Right renal pelvis (tissue), 4 donors: ENCODE measurements at regions not wholly inside any gene's neighbourhood (a gene's known extent, or its start where the extent isn't known, plus 50 kb on each side); places are given as distances from the start of the nearest gene placed in this dataset.
"Not testable (repeated sequence)": the region's sequence is repeated elsewhere in the genome, so short reads cannot be mapped to it uniquely, and the experiment has no call there.

Experiments used
- DNase-seq, 4 donors: peaks; one replicate each; pipeline ENCODE4 v3.0.0-alpha.2; 2013; ENCODE audit warnings: low read depth in 4 of 4, low spot score in 3 of 4, missing footprints in 1 of 4

DNA sequence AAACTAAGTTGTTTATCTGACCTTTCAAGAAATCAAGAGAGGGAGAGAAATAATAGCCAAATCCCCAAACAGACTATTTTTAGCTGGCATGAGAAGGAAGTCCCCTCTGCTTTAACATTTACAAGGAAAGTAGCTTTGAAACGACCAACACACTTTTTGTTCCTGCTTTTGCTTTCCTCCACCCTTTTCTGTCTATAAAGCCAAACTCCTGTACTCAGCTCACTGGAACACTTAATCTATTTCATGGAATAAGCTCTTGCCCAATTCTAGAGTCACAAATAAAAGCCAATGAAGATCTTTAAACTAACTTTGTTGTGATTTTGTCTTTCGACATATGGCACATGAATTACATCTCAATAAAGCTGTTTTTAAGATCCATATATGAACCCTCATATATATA is 86.8 kb upstream of the CCDC71L start:
- DNase-seq, result no peak

- no peak for DNase-seq
Observed at GRCh38 chr7:106749165-106749564, 88.2 kb upstream of the CCDC71L start.

DNA sequence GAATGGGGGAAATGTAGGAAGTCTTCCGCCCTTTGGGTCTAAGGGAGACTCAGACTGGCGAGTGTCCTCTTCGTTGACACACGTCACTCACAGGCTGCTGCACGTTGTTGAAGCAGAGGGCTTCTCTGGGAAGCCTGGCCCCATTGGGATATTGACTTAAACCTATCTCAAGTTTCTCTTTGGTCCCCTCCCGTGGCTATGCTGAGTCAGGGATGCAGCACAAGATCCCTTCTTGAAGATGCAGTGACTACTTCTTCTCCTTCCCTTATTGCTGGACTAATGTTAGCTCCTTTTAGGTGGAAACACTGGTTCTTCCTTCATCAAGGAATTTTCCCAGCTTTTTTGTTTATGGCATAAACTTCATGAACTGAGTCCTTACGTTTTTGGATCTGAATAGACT is 89.8 kb upstream of the CCDC71L start:
- no peak for DNase-seq

- DNase-seq, result no peak
Observed at GRCh38 chr7:106752367-106752766, 91.4 kb upstream of the CCDC71L start.

GRCh38 chr7:106755024-106755423 is 94.1 kb upstream of the CCDC71L start:
- DNase-seq, result not testable (repeated sequence)

- DNase-seq, result no peak
Observed at GRCh38 chr7:106755641-106756040, 94.7 kb upstream of the CCDC71L start.

- no peak for DNase-seq
Observed at GRCh38 chr7:106756071-106756470, 95.1 kb upstream of the CCDC71L start.

GRCh38 chr7:106756884-106757283 is 95.9 kb upstream of the CCDC71L start:
- DNase-seq, result no peak

DNA sequence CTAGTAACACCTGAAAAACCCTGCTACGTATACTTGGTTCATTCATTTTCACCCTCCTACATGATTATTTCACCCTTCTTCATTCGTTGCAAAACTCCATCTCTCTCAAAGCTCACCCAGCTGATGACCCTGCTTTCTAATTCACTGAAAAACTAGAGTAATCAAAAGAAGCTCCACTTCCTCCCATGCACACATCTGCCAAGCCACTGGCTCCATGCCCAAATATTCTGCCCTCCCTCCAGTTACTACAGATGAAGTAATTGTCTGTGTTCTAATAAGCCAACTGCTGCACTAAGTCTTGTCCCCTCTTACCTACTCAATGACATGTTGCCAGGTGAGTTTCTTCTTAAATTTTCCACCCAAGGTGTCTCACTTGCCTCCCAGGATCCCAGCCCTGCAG is 96.9 kb upstream of the CCDC71L start:
- no peak for DNase-seq

DNA sequence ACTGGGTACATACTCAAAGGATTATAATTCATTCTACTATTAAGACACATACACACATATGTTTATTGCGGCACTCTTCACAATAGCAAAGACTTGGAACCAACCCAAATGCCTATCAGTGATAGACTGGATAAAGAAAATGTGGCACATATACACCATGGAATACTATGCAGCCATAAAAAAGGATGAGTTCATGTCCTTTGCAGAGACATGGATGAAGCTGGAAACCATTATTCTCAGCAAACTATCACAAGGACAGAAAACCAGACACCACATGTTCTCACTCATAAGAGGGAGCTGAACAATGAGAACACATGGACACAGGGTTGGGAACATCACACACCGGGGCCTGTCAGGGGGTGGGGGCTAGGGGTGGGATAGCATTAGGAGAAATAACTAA is 101.9 kb upstream of the CCDC71L start:
- DNase-seq, result not testable (repeated sequence)

GRCh38 chr7:106763717-106764116 is 101.4 kb upstream of the PIK3CG start:
- no peak for DNase-seq

DNA sequence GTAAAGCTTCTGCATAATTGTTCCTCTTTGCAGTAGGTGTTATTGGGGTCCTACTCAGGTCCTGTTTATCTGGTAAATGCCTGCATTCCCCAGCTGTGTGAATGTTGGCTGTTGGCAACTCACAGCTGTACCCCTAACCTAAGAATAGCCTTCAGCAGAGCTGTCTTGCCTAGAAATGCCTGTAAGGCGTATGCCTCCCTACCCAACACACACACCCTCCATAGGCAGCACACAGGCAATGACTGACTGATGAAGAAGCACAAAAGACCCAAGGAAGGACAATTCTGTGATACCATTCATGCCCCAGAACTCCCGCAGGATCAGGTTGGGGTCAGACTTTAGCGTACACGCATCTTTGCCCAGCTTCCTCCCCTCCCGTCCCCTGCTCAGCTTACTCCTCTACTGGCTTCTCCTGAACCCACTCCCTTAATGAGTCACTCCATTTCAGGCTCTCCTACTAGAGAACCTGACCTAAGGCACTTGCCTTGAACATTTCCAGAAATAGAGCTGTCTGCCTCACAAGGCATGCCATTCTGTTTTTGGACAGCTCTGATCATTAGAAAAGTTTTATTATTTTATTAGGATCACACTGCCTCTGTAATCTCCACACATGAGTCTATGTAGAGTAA is 99.2 kb upstream of the PIK3CG start:
- no peak for DNase-seq

DNA sequence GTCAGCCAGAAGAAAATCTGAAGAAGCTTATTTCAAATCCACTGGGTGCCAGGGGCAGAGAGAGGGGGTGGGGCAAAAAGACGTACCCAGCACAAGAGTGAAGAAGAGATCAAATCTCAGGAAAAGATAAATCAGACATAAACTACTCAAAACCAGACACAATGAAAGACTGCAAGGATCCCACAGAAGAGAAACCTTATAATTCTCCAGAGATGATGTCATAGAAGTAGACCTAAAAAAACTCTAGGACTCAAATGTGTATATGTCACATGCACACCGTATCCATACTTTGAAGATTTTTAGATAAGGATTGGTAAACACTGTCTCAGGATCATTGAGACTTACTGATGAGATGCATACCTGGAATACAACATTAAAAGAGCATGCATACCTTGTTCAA is 98.5 kb upstream of the PIK3CG start:
- DNase-seq, result no peak

DNA sequence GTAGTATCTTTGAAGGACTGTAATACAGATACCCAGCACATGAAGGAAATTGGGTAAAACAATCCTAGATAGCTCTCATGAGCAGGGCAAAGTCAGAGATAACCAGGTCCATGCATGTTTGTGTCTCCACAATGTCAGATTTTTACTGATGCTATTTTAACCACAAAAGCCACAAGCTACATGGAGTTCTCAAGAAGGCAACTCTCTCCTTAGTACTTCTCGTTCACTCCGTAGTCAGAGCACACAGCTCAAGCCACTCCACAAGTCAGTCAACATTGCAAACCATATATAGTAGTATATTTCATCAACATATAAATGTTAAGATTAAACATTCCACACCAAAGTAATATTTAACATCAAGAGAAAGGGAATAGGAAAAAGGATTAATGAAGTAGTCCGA is 98.0 kb upstream of the PIK3CG start:
- no peak for DNase-seq

DNA sequence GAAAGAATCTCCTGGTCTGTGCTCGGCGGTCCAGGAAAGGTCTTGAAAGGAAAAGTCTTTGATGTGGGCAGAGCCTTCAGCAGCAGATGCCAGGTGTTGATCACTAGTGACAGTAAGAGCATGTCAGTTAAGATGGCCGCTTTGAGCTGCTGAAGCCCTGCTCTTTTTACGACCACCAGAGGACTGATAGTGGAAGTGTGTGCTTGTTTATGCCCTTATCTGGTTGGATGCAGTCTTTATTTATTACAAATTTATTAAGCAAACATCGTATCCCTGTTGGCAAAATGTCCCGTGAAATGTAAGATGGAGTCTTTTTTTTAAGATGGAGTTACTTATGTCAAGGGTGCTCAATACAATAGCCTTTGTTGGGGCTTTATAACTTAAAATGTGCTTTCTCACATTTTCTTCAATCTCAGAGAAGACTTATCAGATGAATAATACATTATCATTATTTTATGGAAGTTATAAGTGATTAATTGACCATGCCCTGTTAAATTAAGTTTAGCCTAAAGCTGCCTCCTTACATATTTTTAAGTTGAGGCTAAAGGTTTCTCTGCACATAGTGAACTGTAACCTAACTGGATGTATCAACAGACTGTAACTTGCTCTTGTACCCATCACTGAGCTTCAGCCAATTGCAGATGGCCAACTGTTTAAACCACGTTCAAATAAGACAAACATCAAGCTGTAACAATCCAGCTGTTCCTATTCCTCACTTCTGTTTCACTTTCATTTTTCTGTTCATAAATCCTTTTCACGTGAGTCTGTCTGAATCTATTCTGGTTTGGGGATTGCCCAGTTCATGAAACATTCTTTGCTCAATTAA is 97.4 kb upstream of the PIK3CG start:
- DNase-seq, result no peak

- no peak for DNase-seq
Observed at GRCh38 chr7:106768324-106768751, 96.7 kb upstream of the PIK3CG start.

GRCh38 chr7:106770191-106770590 is 94.9 kb upstream of the PIK3CG start:
- DNase-seq, result no peak

DNA sequence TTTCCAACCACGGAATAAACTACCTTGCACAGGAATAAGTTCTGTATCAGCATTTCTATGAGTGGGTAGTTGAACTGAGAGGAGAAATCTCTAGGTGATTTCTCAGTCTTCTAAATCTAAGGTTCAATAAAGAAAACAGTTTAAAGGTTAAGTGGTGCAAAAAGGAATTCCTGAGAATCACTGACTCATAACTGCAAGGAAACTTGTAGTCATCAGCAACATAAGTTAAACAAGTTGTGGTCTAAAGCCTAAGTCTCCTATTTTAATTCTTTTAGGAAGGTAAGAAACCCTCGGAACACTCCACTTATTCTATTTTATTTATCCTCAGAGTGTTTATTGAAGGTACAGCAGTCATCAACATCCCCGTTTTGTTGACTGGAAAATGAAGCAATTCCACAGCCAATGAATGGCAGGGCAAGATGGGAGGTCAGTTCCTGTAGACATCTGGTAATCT is 92.4 kb upstream of the PIK3CG start:
- DNase-seq, result no peak

- no peak for DNase-seq
Observed at GRCh38 chr7:106773228-106773627, 91.9 kb upstream of the PIK3CG start.

- DNase-seq, result no peak
Observed at GRCh38 chr7:106773721-106774120, 91.4 kb upstream of the PIK3CG start.

DNA sequence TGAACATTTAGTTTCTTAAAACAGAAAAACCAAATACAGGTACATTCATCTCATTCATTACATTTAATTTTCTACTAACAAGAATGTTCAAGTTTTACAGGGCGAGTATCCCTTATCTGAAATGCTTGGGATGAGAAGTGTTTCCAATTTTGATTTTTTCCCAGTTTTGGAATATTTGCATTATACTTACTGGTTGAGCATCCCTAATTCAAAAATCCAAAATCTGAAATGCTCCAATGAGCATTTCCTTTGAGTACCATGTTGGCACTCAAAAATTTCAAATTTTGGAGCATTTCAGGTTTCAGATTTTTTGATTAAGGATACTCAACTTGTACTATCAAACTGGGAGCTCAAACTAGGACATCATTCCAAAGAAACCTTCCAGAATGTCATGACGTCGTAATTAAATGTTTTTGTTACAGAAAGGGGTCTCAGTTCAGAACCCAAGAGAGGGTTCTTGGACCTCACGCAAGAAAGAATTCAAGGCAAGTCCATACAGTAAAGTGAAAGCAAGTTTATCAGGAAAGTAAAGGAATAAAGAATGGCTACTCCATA is 90.8 kb upstream of the PIK3CG start:
- DNase-seq, result no peak
